Transverse colon (tissue), 4 donors: ENCODE measurements at regions not wholly inside any gene's neighbourhood (a gene's known extent, or its start where the extent isn't known, plus 50 kb on each side); places are given as distances from the start of the nearest gene placed in this dataset.
"Not testable (repeated sequence)": the region's sequence is repeated elsewhere in the genome, so short reads cannot be mapped to it uniquely, and the experiment has no call there.

Experiments used
- DNase-seq: peaks from one replicate; pipeline ENCODE4 v3.0.0-alpha.2; 2019
- H3K27ac ChIP-seq, 4 donors: fragments of 200-600 bp; sonication (generic); 2 replicates each; pipeline ENCODE4 v1.5.1; 2016 to 2018; ENCODE audit warnings: inconsistent platforms in 4 of 4
- H3K27me3 ChIP-seq: fragments of 200-600 bp; sonication (generic); 2 replicates; pipeline ENCODE4 v1.5.1; 2017; ENCODE audit warnings: inconsistent platforms
- H3K36me3 ChIP-seq, 4 donors: fragments of 200-600 bp; sonication (generic); 2 replicates each; pipeline ENCODE4 v1.5.1; 2017 to 2019; ENCODE audit warnings: inconsistent platforms in 4 of 4
- H3K4me1 ChIP-seq, 4 donors: fragments of 200-600 bp; sonication (generic); 2 replicates each; pipeline ENCODE4 v1.5.1; 2017 to 2020; ENCODE audit warnings: inconsistent platforms in 4 of 4
- H3K4me3 ChIP-seq, 4 donors: fragments of 200-600 bp; sonication (generic); 1 replicate in 1 of 4; 2 replicates in 3 of 4; pipeline versions ENCODE4 v1.5.1 to v1.6.1; 2017 to 2019; ENCODE audit warnings: inconsistent platforms in 4 of 4
- H3K9me3 ChIP-seq, 2 donors: fragments of 200-600 bp; sonication (generic); 2 replicates each; pipeline ENCODE4 v1.5.1; 2017 to 2019; ENCODE audit warnings: inconsistent platforms in 2 of 2
- CTCF ChIP-seq, 5 experiments: fragments of 200-600 bp in 3 of 5; fragments of 450-650 bp in 2 of 5; sonication (generic) in 3 of 5; IDR thresholded peaks; 1 replicate in 2 of 5; 2 replicates in 3 of 5; pipeline ENCODE4 v1.5.1; 2016 to 2017; ENCODE audit warnings: antibody characterized with exemption in 5 of 5, inconsistent platforms in 3 of 5, mild to moderate bottlenecking in 2 of 5, moderate library complexity in 1 of 5
- EP300 ChIP-seq: sonication (generic); formaldehyde crosslinking; IDR thresholded peaks from one replicate; pipeline ENCODE4 v1.6.1; 2017; ENCODE audit warnings: antibody characterized with exemption, low read depth
- POLR2A ChIP-seq: fragments of 450-650 bp; IDR thresholded peaks from one replicate; pipeline ENCODE4 v1.6.1; 2016; ENCODE audit warnings: antibody characterized with exemption, mild to moderate bottlenecking, moderate library complexity
- POLR2AphosphoS5 ChIP-seq, 3 donors: sonication (generic); formaldehyde crosslinking; IDR thresholded peaks; one replicate each; pipeline ENCODE4 v1.6.1; 2016; ENCODE audit warnings: antibody characterized with exemption in 3 of 3
- WGBS, 2 donors: methylation state at CpG; one replicate each; pipeline ENCODE4 v1.1.5; 2018; ENCODE audit warnings: low coverage in 1 of 2; 5-methylcytosine and 5-hydroxymethylcytosine counted together
- in situ Hi-C, 4 donors: fragments of 200-750 bp; cut with MboI; loops; one replicate each; pipeline versions ENCODE4 v1.15.0 to v1.15.1; 2017; ENCODE audit warnings: low sequenced_read_pairs in 3 of 4, low pct_ligation_motif_present in 1 of 4, low pct_unique_long_range_greater_than_20kb in 1 of 4
- intact Hi-C: fragments of 100-400 bp; cut with DNase I; formaldehyde crosslinking; loops from one replicate; pipeline ENCODE4 v1.15.1; 2023; ENCODE audit warnings: low total_unique reads

DNA sequence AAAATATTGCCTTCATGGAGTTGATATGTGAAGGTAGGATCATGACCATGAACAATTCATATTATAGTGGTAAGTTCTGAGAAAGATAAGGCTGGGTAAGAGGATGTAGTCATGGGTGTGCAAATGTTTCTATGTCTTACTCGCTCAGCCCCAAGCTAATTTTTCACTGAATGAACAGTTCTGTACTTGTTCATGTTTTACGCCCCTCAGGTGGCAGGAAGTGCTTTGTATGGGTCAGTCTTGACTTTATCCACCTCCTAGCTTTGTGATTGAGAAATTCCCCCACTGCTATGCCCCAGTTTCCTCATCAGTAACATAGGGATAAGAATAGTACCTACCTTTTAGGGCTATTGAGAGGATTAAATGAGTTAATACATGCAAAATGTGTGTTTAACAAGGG lies 148.2 kb upstream of the KCNG1 start:
- no peak overlapping the region for H3K4me3 ChIP-seq
- H3K27me3 ChIP-seq = peaks cover 4% of the 10 kb centered on the region
- no peak for TF ChIP-seq POLR2A
- no peak for TF ChIP-seq CTCF (IDR thresholded peaks at IDR 0.05)
- no peak for TF ChIP-seq EP300
- in situ Hi-C loops (no loop called here), intact Hi-C loops (no loop called here)
- no peaks in the 10 kb centered on the region for H3K36me3 ChIP-seq
- no peak for DNase-seq
- no peak overlapping the region for H3K27ac ChIP-seq
- no peaks in the 10 kb centered on the region for H3K4me1 ChIP-seq
- WGBS, 2 donors = 84 to 94% methylated on average over 2 of the region's 2 CpGs
- no peaks in the 10 kb centered on the region for H3K9me3 ChIP-seq

- no peak for DNase-seq
- H3K4me3 ChIP-seq = no peak overlapping the region
- no peaks in the 10 kb centered on the region for H3K36me3 ChIP-seq
- in situ Hi-C loops = no loop called here
- TF ChIP-seq EP300 (no peak), CTCF (IDR thresholded peaks at IDR 0.05) (no peak), POLR2A (no peak), POLR2AphosphoS5 (IDR thresholded peaks at IDR 0.05) (no peak)
- WGBS, 2 donors = 81 to 92% methylated on average over 3 of the region's 3 CpGs
- H3K27ac ChIP-seq = no peak overlapping the region
- no peaks in the 10 kb centered on the region for H3K9me3 ChIP-seq
- no peaks in the 10 kb centered on the region for H3K4me1 ChIP-seq
- peaks cover 2% of the 10 kb centered on the region for H3K27me3 ChIP-seq
- intact Hi-C loops = no loop called here
Measured at GRCh38 chr20:51169813-51170212, 146.9 kb upstream of the KCNG1 start.

DNA sequence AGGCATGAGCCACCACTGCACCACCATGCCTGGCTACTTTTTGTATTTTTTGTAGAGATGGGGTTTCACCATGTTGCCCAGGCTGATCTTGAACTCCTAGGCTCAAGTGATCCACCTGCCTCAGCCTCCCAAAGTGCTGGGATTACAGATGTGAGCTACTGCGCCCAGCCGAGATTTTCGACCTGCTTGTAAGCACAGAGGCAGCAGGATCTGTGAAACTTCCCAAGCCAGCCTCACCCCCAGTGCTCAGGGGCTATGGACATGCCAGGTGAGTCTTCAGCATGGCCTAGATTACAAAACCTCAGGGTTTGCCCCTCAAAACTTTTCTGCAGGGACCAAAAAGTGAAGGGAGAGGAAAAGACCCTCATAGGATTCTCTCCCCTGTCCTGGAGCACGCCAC lies 145.0 kb upstream of the KCNG1 start:
- H3K4me3 ChIP-seq, DNase-seq, H3K27ac ChIP-seq, H3K27me3 ChIP-seq, intact Hi-C loops, H3K36me3 ChIP-seq, H3K4me1 ChIP-seq, H3K9me3 ChIP-seq, in situ Hi-C loops: not testable (repeated sequence)
- 60 to 88% methylated on average over 1 to 4 of the region's 4 CpGs for WGBS, 2 donors

DNA sequence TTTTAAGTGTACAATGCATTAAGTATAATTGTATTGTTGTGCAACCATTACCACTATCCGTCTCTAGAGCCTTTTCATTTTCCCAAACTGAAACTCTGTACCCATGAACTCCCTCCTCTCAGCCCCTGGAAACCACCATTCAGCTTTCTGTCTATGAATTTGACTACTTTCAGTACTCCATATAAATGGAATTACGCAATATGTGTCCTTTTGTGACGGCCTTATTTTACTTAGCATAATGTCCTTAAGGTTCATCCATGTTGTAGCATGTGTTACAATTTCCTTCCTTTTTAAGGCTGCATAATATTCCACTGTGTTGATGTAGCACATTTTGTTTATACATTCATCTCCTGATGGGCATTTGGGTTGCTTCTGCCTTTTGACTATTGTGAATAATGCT lies 143.6 kb upstream of the KCNG1 start:
- no peak for DNase-seq
- Histone ChIP-seq H3K27ac (no peak overlapping the region), H3K27me3 (peaks cover 10% of the 10 kb centered on the region), H3K4me1 (no peaks in the 10 kb centered on the region), H3K9me3 (no peaks in the 10 kb centered on the region), H3K4me3 (no peak overlapping the region), H3K36me3 (no peaks in the 10 kb centered on the region)
- in situ Hi-C loops (no loop called here), intact Hi-C loops (no loop called here)
- WGBS, 2 donors = 42 to 82% methylated on average over 2 to 3 of the region's 3 CpGs
- no peak for TF ChIP-seq POLR2AphosphoS5 (IDR thresholded peaks at IDR 0.05)
- no peak for TF ChIP-seq CTCF (IDR thresholded peaks at IDR 0.05)
- no peak for TF ChIP-seq EP300
- no peak for TF ChIP-seq POLR2A

DNA sequence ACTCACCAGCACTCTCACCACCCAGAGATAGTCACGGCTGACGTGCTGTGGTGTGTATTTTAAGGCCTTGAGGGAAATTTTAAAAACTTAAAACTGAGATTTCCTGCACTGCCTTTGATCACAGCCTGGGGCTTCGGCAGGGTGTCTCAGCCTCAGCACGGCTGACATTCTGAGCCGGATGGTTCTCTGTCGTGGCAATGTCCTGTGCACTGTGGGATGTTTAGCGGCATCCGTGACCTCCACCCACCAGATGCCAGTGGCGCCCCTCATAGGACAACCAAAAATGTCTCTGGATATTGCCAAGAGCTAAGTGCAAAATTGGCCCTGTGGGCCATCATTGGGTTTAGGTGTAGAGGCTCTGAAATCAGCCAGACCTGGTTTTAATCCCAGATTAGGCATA lies 142.2 kb upstream of the KCNG1 start:
- H3K4me3 ChIP-seq = no peak overlapping the region
- no peak overlapping the region for H3K27ac ChIP-seq
- no peak for TF ChIP-seq POLR2A
- no peak for TF ChIP-seq EP300
- no peak for TF ChIP-seq CTCF (IDR thresholded peaks at IDR 0.05)
- no peak for TF ChIP-seq POLR2AphosphoS5 (IDR thresholded peaks at IDR 0.05)
- in situ Hi-C loops (no loop called here), intact Hi-C loops (no loop called here)
- peaks cover 10% of the 10 kb centered on the region for H3K27me3 ChIP-seq
- H3K9me3 ChIP-seq = no peaks in the 10 kb centered on the region
- WGBS, 2 donors = 80 to 87% methylated on average over 2 to 9 of the region's 9 CpGs
- H3K36me3 ChIP-seq = no peaks in the 10 kb centered on the region
- no peaks in the 10 kb centered on the region for H3K4me1 ChIP-seq
- no peak for DNase-seq
